ENCODE measurements at regions not wholly inside any gene's neighbourhood (a gene's known extent, or its start where the extent isn't known, plus 50 kb on each side); places are given as distances from the start of the nearest gene placed in this dataset.
"Not testable (repeated sequence)": the region's sequence is repeated elsewhere in the genome, so short reads cannot be mapped to it uniquely, and the experiment has no call there.

DNA sequence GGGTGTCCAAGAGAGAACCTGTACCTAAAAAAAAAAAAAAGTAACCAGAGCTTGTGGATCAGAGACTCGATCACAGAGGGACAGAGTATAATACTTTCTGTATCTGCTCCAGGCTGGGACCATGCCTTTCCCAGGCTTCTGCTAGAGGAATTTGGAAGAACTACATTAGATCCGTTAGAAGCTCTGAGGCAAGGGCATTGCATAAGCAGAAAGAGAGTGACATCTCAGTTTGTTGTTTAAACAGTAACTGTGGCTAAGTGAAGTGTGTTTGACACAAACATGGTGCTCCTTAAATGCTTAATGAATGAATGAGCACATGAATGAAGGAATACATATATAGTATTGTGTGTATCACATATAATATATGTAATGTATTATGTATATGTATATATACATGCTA lies 131.2 kb downstream of the HS3ST3B1 start:
- Histone ChIP-seq H3K4me1 (no peaks in the 10 kb centered on the region), H3K9me3 (no peaks in the 10 kb centered on the region), H3K4me3 (no peak overlapping the region), H3K27me3 (no peaks in the 10 kb centered on the region), H3K27ac (no peak overlapping the region), H3K36me3 (no peaks in the 10 kb centered on the region)
- DNase-seq (ENCODE audit: extremely low spot score in 2 of 2) = no peak
- intact Hi-C loops (cut with DNase I) = no loop called here
- TF ChIP-seq POLR2AphosphoS5 (IDR thresholded peaks at IDR 0.05; ENCODE audit: insufficient read depth in 1 of 2, low read depth in 1 of 2) = no peak

DNA sequence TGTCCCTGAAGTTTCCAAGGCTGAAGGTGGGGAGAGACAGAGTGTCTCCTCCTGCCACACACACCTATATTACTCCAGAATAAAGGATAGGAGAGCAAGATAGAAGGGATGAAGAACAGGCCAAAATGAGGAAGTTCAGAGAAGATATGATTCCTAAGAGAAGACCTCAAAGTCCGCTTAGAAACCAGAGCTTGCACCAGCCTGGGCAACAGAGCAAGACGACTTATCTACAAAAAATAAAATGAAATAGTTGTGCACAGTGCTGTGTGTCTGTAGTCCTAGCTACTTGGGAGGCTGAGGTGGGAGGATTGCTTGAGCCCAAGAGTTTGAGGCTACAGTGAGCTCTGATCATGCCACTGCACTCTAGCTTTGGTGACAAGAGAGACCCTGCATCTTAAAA lies 128.2 kb downstream of the HS3ST3B1 start:
- Histone ChIP-seq H3K4me3 (no peak overlapping the region), H3K27ac (no peak overlapping the region), H3K9me3 (no peaks in the 10 kb centered on the region), H3K27me3 (no peaks in the 10 kb centered on the region), H3K36me3 (no peaks in the 10 kb centered on the region), H3K4me1 (no peaks in the 10 kb centered on the region)
- intact Hi-C loops (cut with DNase I) = no loop called here
- TF ChIP-seq POLR2A (IDR thresholded peaks at IDR 0.05) = no peak
- TF ChIP-seq POLR2AphosphoS5 (IDR thresholded peaks at IDR 0.05; ENCODE audit: insufficient read depth in 1 of 2, low read depth in 1 of 2) = no peak
- TF ChIP-seq, protein P1, sequence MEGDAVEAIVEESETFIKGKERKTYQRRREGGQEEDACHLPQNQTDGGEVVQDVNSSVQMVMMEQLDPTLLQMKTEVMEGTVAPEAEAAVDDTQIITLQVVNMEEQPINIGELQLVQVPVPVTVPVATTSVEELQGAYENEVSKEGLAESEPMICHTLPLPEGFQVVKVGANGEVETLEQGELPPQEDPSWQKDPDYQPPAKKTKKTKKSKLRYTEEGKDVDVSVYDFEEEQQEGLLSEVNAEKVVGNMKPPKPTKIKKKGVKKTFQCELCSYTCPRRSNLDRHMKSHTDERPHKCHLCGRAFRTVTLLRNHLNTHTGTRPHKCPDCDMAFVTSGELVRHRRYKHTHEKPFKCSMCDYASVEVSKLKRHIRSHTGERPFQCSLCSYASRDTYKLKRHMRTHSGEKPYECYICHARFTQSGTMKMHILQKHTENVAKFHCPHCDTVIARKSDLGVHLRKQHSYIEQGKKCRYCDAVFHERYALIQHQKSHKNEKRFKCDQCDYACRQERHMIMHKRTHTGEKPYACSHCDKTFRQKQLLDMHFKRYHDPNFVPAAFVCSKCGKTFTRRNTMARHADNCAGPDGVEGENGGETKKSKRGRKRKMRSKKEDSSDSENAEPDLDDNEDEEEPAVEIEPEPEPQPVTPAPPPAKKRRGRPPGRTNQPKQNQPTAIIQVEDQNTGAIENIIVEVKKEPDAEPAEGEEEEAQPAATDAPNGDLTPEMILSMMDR (IDR thresholded peaks at IDR 0.05) = no peak
- DNase-seq (ENCODE audit: extremely low spot score in 2 of 2) = no peak

DNA sequence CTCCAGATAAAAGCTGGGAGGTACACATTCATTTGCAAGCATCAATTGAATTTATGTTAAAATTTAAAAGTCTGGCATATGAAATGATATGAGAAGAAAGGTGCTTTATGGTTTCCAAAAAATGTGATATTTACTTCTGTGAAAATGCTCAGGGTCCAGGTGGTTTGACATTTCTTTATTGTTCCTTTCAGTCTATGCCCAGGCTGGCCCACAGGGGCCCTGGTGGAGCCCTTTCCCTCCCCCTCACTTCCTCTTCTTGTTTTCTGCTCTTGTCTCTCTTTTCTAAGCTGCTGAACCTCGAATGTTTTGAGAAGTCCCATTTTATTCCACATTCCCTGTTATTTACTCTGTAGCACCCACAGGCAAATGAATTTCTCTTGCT lies 127.8 kb downstream of the HS3ST3B1 start:
- Histone ChIP-seq H3K9me3 (no peaks in the 10 kb centered on the region), H3K4me1 (no peaks in the 10 kb centered on the region), H3K27me3 (no peaks in the 10 kb centered on the region), H3K36me3 (no peaks in the 10 kb centered on the region), H3K27ac (no peak overlapping the region), H3K4me3 (no peak overlapping the region)
- no peak for DNase-seq (ENCODE audit: extremely low spot score in 2 of 2)
- intact Hi-C loops (cut with DNase I) = no loop called here
- TF ChIP-seq, protein P1 (IDR thresholded peaks at IDR 0.05) = no peak
- no peak for TF ChIP-seq POLR2A (IDR thresholded peaks at IDR 0.05)
- TF ChIP-seq POLR2AphosphoS5 (IDR thresholded peaks at IDR 0.05; ENCODE audit: insufficient read depth in 1 of 2, low read depth in 1 of 2) = no peak

DNA sequence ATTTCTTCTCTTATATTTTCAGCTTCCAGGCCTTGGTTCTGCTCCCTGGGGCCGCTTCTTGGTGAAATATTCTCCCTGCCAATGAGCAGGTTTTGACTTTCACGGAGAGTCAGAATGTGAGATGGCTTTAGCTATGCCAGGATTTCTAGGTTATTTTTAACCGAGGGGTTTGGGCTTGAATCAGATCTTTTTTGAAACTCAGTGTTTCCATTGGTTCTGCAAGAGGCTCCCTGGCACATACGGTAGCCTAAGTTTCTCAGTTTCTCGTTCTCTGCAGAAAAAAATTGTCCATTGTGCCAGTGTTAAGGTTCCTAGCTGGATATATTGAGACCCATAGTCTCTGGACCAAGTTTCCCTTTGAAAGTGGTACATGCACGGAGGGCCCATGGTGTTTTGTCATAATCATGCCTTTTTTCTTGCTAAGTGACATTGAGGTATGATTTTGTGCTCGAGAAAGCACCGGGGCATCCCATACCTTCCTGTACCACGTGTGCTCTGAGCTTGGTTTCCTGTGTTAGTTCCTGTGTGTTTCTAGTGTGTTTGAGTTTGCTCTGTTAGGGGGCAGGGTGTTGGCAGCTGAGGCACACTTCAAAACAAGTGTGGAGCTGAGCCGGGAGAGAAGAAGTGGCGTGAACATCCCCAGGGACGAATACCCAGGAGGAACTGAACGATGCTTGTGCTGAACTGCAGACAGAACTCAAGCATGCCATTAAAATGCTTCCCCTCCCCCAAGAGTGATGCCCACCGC lies 127.2 kb downstream of the HS3ST3B1 start:
- intact Hi-C loops (cut with DNase I) = no loop called here
- no peaks in the 10 kb centered on the region for H3K9me3 ChIP-seq

DNA sequence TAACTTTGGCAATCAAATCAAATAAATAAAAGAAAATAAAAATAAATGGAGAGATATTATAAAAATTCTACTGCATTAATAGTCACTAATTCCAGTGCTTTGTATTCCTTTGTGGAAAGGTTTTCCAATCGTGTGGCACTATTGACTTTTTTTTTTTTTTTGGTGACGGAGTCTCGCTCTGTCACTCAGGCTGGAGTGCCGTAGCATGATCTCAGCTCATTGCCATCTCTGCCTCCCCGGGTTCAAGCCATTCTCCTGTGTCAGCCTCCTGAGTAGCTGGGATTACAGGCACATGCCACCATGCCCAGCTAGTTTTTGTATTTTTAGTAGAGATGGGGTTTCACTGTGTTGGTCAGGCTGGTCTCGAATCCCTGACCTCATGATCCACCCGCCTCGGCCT lies 122.3 kb downstream of the HS3ST3B1 start:
- H3K4me1 ChIP-seq; H3K27me3 ChIP-seq; H3K9me3 ChIP-seq; H3K36me3 ChIP-seq; H3K27ac ChIP-seq; DNase-seq (ENCODE audit: extremely low spot score in 2 of 2); H3K4me3 ChIP-seq; intact Hi-C loops (cut with DNase I): not testable (repeated sequence)

More for the DNA sequence above, 127.2 kb downstream of the HS3ST3B1 start:
- Histone ChIP-seq H3K4me3 (no peak overlapping the region), H3K4me1 (no peaks in the 10 kb centered on the region), H3K27me3 (no peaks in the 10 kb centered on the region), H3K27ac (no peak overlapping the region), H3K36me3 (no peaks in the 10 kb centered on the region)
- DNase-seq (ENCODE audit: extremely low spot score in 2 of 2) = no peak
- TF ChIP-seq POLR2AphosphoS5 (IDR thresholded peaks at IDR 0.05; ENCODE audit: insufficient read depth in 1 of 2, low read depth in 1 of 2) = no peak
- TF ChIP-seq, protein P1 (IDR thresholded peaks at IDR 0.05) = no peak
- TF ChIP-seq POLR2A (IDR thresholded peaks at IDR 0.05) = no peak

DNA sequence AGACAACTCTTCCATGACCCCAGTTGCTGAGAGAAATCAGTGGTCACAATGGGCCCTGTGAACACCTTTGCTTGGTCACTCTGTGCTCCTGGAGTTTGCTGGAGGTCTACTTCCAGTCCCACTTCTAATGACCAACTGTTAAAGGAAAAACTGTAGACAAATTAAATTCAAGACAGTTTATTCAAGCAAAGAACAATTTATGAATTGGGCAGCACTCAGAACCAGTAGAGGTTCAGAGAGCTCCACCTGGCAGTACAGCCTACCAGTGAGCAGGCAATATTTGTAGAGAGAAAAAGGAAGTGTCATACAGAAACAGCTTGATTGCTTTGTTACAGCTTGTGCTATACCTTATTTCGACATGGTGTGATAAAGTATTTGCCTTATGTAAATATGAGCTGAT lies 116.5 kb downstream of the HS3ST3B1 start:
- no peak for TF ChIP-seq POLR2A (IDR thresholded peaks at IDR 0.05)
- TF ChIP-seq, protein P1 (IDR thresholded peaks at IDR 0.05) = no peak
- Histone ChIP-seq H3K4me3 (no peak overlapping the region), H3K4me1 (no peaks in the 10 kb centered on the region), H3K27me3 (no peaks in the 10 kb centered on the region), H3K27ac (no peak overlapping the region), H3K9me3 (no peaks in the 10 kb centered on the region), H3K36me3 (no peaks in the 10 kb centered on the region)
- DNase-seq (ENCODE audit: extremely low spot score in 2 of 2) = no peak
- intact Hi-C loops (cut with DNase I) = no loop called here
